ENCODE measurements at regions not wholly inside any gene's neighbourhood (a gene's known extent, or its start where the extent isn't known, plus 50 kb on each side); places are given as distances from the start of the nearest gene placed in this dataset.

- TF ChIP-seq CTCF (IDR thresholded peaks at IDR 0.05) (no peak), POLR2AphosphoS5 (IDR thresholded peaks at IDR 0.05; ENCODE audit: low read depth, low read length) (no peak)
Measured at GRCh38 chrX:15953801-15954200, 99.2 kb upstream of the AP1S2 start.

Measured in Panc1 (cell line).